Epithelial cell of esophagus (primary cell): ENCODE measurements at regions not wholly inside any gene's neighbourhood (a gene's known extent, or its start where the extent isn't known, plus 50 kb on each side); places are given as distances from the start of the nearest gene placed in this dataset.
"Not testable (repeated sequence)": the region's sequence is repeated elsewhere in the genome, so short reads cannot be mapped to it uniquely, and the experiment has no call there.

ENCODE experiments used
- DNase-seq: peaks from one replicate; pipeline ENCODE4 v3.0.0; 2010; ENCODE audit warnings: low read depth
- H3K4me3 ChIP-seq: 2 replicates; pipeline ENCODE4 v1.5.1; 2011; ENCODE audit warnings: mild to moderate bottlenecking, low read length, control low read depth
- CTCF ChIP-seq: IDR thresholded peaks from 2 replicates; pipeline ENCODE4 v1.5.1; 2011; ENCODE audit warnings: low read depth, mild to moderate bottlenecking, low read length, control low read depth, inconsistent platforms; ENCODE audit not compliant: insufficient read depth; ENCODE audit errors: missing control alignments

- no peak for TF ChIP-seq CTCF
- no peak overlapping the region for H3K4me3 ChIP-seq
- peak; percentile 67 for DNase-seq
These were observed 193.9 kb upstream of the THRB start for GRCh38 chr3:24688446-24689148.

GRCh38 chr3:24689353-24689752, 194.7 kb upstream of the THRB start:
- H3K4me3 ChIP-seq, result no peak overlapping the region
- DNase-seq, result no peak
- TF ChIP-seq CTCF, result no peak

GRCh38 chr3:24690777-24691176, 196.1 kb upstream of the THRB start:
- DNase-seq, result no peak
- H3K4me3 ChIP-seq, result no peak overlapping the region
- TF ChIP-seq CTCF, result no peak

- DNase-seq, H3K4me3 ChIP-seq: not testable (repeated sequence)
These were observed 204.4 kb upstream of the THRB start for GRCh38 chr3:24699078-24699477.

- TF ChIP-seq CTCF, result no peak
- peak; percentile 90 for DNase-seq
- no peak overlapping the region for H3K4me3 ChIP-seq
These were observed 209.8 kb upstream of the THRB start for GRCh38 chr3:24704496-24704895.

GRCh38 chr3:24707936-24708335, 213.3 kb upstream of the THRB start:
- no peak for DNase-seq
- no peak overlapping the region for H3K4me3 ChIP-seq
- no peak for TF ChIP-seq CTCF

- no peak for TF ChIP-seq CTCF
- no peak overlapping the region for H3K4me3 ChIP-seq
- DNase-seq, result peak; percentile 13
These were observed 215.3 kb upstream of the THRB start for GRCh38 chr3:24709956-24710355.

- DNase-seq, result no peak
- no peak overlapping the region for H3K4me3 ChIP-seq
- TF ChIP-seq CTCF, result no peak
These were observed 218.9 kb upstream of the THRB start for GRCh38 chr3:24713516-24713915.
